HG03558 (cell line): ENCODE measurements at regions not wholly inside any gene's neighbourhood (a gene's known extent, or its start where the extent isn't known, plus 50 kb on each side); places are given as distances from the start of the nearest gene placed in this dataset.
"Not testable (repeated sequence)": the region's sequence is repeated elsewhere in the genome, so short reads cannot be mapped to it uniquely, and the experiment has no call there.

Experiments
- ATAC-seq: cut with Tn5 transposase; IDR thresholded peaks from one replicate; pipeline ENCODE4 v1.9.1; 2021; ENCODE audit warnings: moderate number of reproducible peaks; ENCODE audit not compliant: unreplicated experiment; ENCODE audit errors: extremely low read depth

GRCh38 chr17:70555723-70556122 is 386.4 kb downstream of the KCNJ2 start:
- no peak for ATAC-seq

- no peak for ATAC-seq
Measured at GRCh38 chr17:70558821-70559220, 389.5 kb downstream of the KCNJ2 start.

- no peak for ATAC-seq
Measured at GRCh38 chr17:70560471-70560870, 391.1 kb downstream of the KCNJ2 start.

- ATAC-seq, result no peak
Measured at GRCh38 chr17:70562137-70562536, 392.8 kb downstream of the KCNJ2 start.

GRCh38 chr17:70563281-70563820 is 394.0 kb downstream of the KCNJ2 start:
- ATAC-seq, result no peak

- no peak for ATAC-seq
Measured at GRCh38 chr17:70564006-70564620, 394.8 kb downstream of the KCNJ2 start.

GRCh38 chr17:70569128-70569527 is 399.8 kb downstream of the KCNJ2 start:
- no peak for ATAC-seq

GRCh38 chr17:70577456-70577855 is 408.1 kb downstream of the KCNJ2 start:
- no peak for ATAC-seq

- no peak for ATAC-seq
Measured at GRCh38 chr17:70581459-70581858, 412.1 kb downstream of the KCNJ2 start.

- no peak for ATAC-seq
Measured at GRCh38 chr17:70582777-70583176, 413.4 kb downstream of the KCNJ2 start.

- no peak for ATAC-seq
Measured at GRCh38 chr17:70584255-70584654, 414.9 kb downstream of the KCNJ2 start.

GRCh38 chr17:70588003-70588402 is 418.7 kb downstream of the KCNJ2 start:
- ATAC-seq, result no peak

- ATAC-seq, result no peak
Measured at GRCh38 chr17:70597774-70598173, 428.4 kb downstream of the KCNJ2 start.

GRCh38 chr17:70599198-70599597 is 429.9 kb downstream of the KCNJ2 start:
- ATAC-seq, result no peak

GRCh38 chr17:70599945-70600344 is 430.6 kb downstream of the KCNJ2 start:
- not testable (repeated sequence) for ATAC-seq

GRCh38 chr17:70603226-70603625 is 433.9 kb downstream of the KCNJ2 start:
- no peak for ATAC-seq

GRCh38 chr17:70604854-70605253 is 435.5 kb downstream of the KCNJ2 start:
- no peak for ATAC-seq

- no peak for ATAC-seq
Measured at GRCh38 chr17:70606086-70606485, 436.8 kb downstream of the KCNJ2 start.

GRCh38 chr17:70608193-70608592 is 438.9 kb downstream of the KCNJ2 start:
- no peak for ATAC-seq

GRCh38 chr17:70608957-70609356 is 439.6 kb downstream of the KCNJ2 start:
- ATAC-seq, result no peak

- ATAC-seq, result no peak
Measured at GRCh38 chr17:70609566-70609965, 440.2 kb downstream of the KCNJ2 start.

- ATAC-seq, result no peak
Measured at GRCh38 chr17:70610161-70610560, 440.8 kb downstream of the KCNJ2 start.
